Nephron (organoid): ENCODE measurements at regions not wholly inside any gene's neighbourhood (a gene's known extent, or its start where the extent isn't known, plus 50 kb on each side); places are given as distances from the start of the nearest gene placed in this dataset.

Experiments used
- H3K27ac Mint-ChIP-seq, 3 experiments: 2 replicates each; pipeline ENCODE4 v1.8.0; 2020; ENCODE audit warnings: mixed read lengths in 3 of 3, mild to moderate bottlenecking in 2 of 3, moderate library complexity in 1 of 3
- H3K27me3 Mint-ChIP-seq: 2 replicates; pipeline ENCODE4 v1.8.0; 2021; ENCODE audit warnings: low read depth, mild to moderate bottlenecking, moderate library complexity, mixed read lengths
- H3K36me3 Mint-ChIP-seq: 2 replicates; pipeline ENCODE4 v1.8.0; 2020; ENCODE audit warnings: low read depth, mixed read lengths
- H3K4me1 Mint-ChIP-seq: 2 replicates; pipeline ENCODE4 v1.8.0; 2020; ENCODE audit warnings: mixed read lengths
- H3K4me3 Mint-ChIP-seq, 3 experiments: 2 replicates each; pipeline ENCODE4 v1.8.0; 2020; ENCODE audit warnings: mild to moderate bottlenecking in 3 of 3, mixed read lengths in 3 of 3, moderate library complexity in 2 of 3
- H3K9me3 Mint-ChIP-seq: 2 replicates; pipeline ENCODE4 v1.8.0; 2020; ENCODE audit warnings: mixed read lengths
- CTCF ChIP-seq, 3 experiments: fragments of 200-600 bp; sonication (generic); IDR thresholded peaks; one replicate each; pipeline ENCODE4 v1.5.0; 2021; ENCODE audit warnings: antibody characterized with exemption in 3 of 3; ENCODE audit not compliant: unreplicated experiment in 3 of 3

GRCh38 chr3:163812006-163812405 is 1266.3 kb downstream of the SI start:
- H3K4me1 Mint-ChIP-seq, result no peaks in the 10 kb centered on the region
- H3K36me3 Mint-ChIP-seq, result no peaks in the 10 kb centered on the region
- H3K4me3 Mint-ChIP-seq, result no peak overlapping the region
- no peak for TF ChIP-seq CTCF (IDR thresholded peaks at IDR 0.05; ENCODE audit: unreplicated experiment in 3 of 3)
- peaks cover 7% of the 10 kb centered on the region for H3K9me3 Mint-ChIP-seq
- H3K27ac Mint-ChIP-seq, result no peak overlapping the region
- H3K27me3 Mint-ChIP-seq, result no peaks in the 10 kb centered on the region

- no peaks in the 10 kb centered on the region for H3K27me3 Mint-ChIP-seq
- H3K36me3 Mint-ChIP-seq, result no peaks in the 10 kb centered on the region
- no peak overlapping the region for H3K4me3 Mint-ChIP-seq
- H3K27ac Mint-ChIP-seq, result no peak overlapping the region
- no peaks in the 10 kb centered on the region for H3K4me1 Mint-ChIP-seq
- H3K9me3 Mint-ChIP-seq, result no peaks in the 10 kb centered on the region
- no peak for TF ChIP-seq CTCF (IDR thresholded peaks at IDR 0.05; ENCODE audit: unreplicated experiment in 3 of 3)
These were observed 1268.7 kb downstream of the SI start for GRCh38 chr3:163809540-163809993.

GRCh38 chr3:163786416-163786815 is 1291.9 kb downstream of the SI start:
- TF ChIP-seq CTCF (IDR thresholded peaks at IDR 0.05; ENCODE audit: unreplicated experiment in 3 of 3), result no peak
- no peak overlapping the region for H3K27ac Mint-ChIP-seq

GRCh38 chr3:163785693-163786092 is 1292.6 kb downstream of the SI start:
- H3K9me3 Mint-ChIP-seq, result no peaks in the 10 kb centered on the region
- no peaks in the 10 kb centered on the region for H3K36me3 Mint-ChIP-seq
- TF ChIP-seq CTCF (IDR thresholded peaks at IDR 0.05; ENCODE audit: unreplicated experiment in 3 of 3), result peak in 2 of 3 experiments; percentile 19 to 20
- H3K27ac Mint-ChIP-seq, result no peak overlapping the region
- H3K4me3 Mint-ChIP-seq, result no peak overlapping the region
- H3K4me1 Mint-ChIP-seq, result no peaks in the 10 kb centered on the region
- H3K27me3 Mint-ChIP-seq, result no peaks in the 10 kb centered on the region

More at GRCh38 chr3:163786416-163786815, 1291.9 kb downstream of the SI start:
- no peak overlapping the region for H3K4me3 Mint-ChIP-seq
- H3K9me3 Mint-ChIP-seq, result no peaks in the 10 kb centered on the region
- H3K27me3 Mint-ChIP-seq, result no peaks in the 10 kb centered on the region
- no peaks in the 10 kb centered on the region for H3K36me3 Mint-ChIP-seq
- H3K4me1 Mint-ChIP-seq, result no peaks in the 10 kb centered on the region

- Mint-ChIP-seq H3K27me3 (no peaks in the 10 kb centered on the region), H3K4me3 (no peak overlapping the region), H3K4me1 (no peaks in the 10 kb centered on the region), H3K27ac (no peak overlapping the region), H3K9me3 (peaks cover 3% of the 10 kb centered on the region), H3K36me3 (no peaks in the 10 kb centered on the region)
- no peak for TF ChIP-seq CTCF (IDR thresholded peaks at IDR 0.05; ENCODE audit: unreplicated experiment in 3 of 3)
These were observed 1298.6 kb downstream of the SI start for GRCh38 chr3:163779396-163780344.
